22Rv1 (cell line): ENCODE measurements at regions not wholly inside any gene's neighbourhood (a gene's known extent, or its start where the extent isn't known, plus 50 kb on each side); places are given as distances from the start of the nearest gene placed in this dataset.

ENCODE experiments used
- H3K27ac ChIP-seq: fragments of 450-650 bp; 2 replicates; pipeline ENCODE4 v1.5.1; 2017
- ZFX ChIP-seq: fragments of 450-650 bp; IDR thresholded peaks from 2 replicates; pipeline ENCODE4 v1.6.1; 2017; ENCODE audit warnings: antibody characterized with exemption, borderline replicate concordance
- TF ChIP-seq, protein P1 (sequence below): fragments of 450-650 bp; IDR thresholded peaks from 2 replicates; pipeline ENCODE4 v1.5.1; 2017; ENCODE audit warnings: mild to moderate bottlenecking

DNA sequence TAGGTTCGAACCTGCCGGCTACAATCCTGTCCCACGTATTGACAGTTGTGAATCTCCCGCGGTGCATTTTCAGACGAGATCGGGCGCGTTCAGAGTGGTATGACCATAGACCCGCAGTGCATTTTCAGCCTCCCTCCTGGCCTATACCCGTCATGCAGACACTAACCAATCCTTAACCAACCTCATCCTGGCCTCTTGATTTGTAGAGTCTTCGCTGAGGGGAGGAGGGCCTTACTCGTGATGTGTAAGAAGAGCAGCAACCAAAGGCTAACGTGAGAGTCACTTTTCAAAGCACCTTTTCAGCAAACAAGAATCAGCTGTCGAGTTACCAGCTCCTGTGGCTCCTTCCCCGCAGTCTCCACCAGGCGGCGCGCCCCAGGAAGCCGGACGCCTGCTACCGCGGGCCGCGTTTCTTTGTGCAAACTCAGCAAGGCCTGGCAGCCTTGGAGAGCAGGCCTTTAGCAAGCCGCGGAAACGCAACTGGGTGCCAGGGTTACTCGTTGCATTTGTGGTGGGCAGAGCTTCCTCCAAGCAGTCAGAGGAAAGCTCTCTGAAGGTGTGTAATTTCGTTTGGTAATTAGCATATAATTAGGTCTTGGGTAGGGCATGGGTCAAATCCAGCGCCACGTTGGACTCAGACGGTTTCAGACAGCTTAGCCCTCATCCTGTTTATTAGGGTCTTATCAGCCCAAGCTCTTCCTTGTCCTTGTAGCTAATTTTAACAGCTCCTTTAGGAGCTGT, 139.8 kb downstream of the OR2B2 start:
- peak overlapping the region; percentile 91 for H3K27ac ChIP-seq
- TF ChIP-seq ZFX = no peak
- TF ChIP-seq, protein P1, sequence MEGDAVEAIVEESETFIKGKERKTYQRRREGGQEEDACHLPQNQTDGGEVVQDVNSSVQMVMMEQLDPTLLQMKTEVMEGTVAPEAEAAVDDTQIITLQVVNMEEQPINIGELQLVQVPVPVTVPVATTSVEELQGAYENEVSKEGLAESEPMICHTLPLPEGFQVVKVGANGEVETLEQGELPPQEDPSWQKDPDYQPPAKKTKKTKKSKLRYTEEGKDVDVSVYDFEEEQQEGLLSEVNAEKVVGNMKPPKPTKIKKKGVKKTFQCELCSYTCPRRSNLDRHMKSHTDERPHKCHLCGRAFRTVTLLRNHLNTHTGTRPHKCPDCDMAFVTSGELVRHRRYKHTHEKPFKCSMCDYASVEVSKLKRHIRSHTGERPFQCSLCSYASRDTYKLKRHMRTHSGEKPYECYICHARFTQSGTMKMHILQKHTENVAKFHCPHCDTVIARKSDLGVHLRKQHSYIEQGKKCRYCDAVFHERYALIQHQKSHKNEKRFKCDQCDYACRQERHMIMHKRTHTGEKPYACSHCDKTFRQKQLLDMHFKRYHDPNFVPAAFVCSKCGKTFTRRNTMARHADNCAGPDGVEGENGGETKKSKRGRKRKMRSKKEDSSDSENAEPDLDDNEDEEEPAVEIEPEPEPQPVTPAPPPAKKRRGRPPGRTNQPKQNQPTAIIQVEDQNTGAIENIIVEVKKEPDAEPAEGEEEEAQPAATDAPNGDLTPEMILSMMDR = peak; percentile 96

DNA sequence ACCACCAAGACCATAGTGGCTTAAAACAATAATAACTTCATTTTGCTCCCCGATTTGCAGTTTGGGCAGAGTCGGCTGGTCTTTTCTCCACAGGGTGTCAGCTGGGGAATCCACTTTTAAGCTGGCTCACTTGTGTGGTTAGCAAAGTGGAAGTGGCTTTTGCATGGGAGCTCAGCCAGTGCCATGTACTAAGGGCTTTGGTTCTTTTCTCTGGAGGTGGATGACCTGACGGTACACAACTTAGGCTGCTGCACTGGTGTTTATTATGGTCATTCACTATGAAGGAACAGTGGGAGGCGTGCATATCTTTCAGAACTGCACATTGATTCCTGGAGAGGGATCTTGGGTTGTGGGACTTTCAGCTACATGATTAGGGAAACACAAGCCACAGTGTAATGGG, 141.0 kb downstream of the OR2B2 start:
- no peak overlapping the region for H3K27ac ChIP-seq
- no peak for TF ChIP-seq ZFX

DNA sequence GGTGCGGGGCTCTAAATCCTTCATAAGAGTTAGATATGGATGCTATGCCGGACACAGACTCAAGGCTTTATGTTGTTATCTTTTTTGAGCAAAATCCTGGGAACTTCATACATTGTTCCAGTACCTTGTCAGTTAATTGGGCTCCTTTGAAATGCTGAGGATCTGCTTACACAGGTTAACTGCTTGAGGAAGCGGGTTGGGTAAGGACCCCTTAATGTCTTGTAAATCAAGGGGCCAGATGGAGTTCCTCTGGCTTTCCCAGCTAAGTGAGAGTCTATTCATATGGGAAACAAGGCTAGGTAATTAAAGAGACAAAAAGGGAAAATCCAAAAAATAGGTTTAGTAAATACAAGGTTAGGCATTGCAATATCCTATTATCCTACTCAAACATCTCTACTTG, 141.5 kb downstream of the OR2B2 start:
- no peak overlapping the region for H3K27ac ChIP-seq
- TF ChIP-seq, protein P1 = no peak
- no peak for TF ChIP-seq ZFX

DNA sequence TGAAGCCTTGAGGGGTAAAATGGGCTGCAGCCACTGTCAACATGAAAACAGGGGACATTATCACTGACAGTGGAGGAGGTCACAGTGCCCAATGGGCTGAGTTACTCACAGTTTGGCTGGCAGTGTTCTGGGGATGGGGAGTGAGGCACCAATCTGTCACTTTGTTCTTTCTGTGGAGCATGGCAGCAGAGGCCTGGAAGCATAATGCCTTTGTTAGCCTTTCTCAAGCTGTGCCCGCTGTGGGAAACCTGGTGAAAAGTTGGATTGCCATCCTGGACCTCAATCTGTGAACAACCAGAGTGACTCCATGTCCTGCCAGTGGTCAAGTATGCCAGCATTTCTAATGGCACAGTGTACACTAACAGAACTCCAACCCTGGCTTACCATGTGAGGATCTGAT, 143.6 kb downstream of the OR2B2 start:
- no peak overlapping the region for H3K27ac ChIP-seq
- TF ChIP-seq ZFX = no peak
- TF ChIP-seq, protein P1 = no peak

DNA sequence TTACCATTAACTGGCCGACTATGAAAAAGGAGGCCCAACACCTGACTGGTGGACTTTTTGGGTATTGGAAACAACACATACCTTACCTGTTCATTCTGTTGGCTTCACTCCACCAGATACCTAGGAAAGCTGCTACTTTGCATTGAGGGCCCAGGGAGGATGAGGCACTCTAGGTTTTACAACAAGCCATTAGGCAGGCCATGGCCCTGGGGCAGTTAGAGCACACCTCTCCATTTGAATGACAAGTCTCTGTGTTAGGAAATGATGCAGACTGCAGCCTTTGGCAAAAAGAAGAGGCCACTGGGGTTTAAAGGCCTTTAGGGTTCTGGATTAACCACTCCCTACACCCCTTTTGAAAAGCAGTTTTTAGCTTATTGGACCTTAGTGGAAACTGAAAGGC, 144.3 kb downstream of the OR2B2 start:
- H3K27ac ChIP-seq = no peak overlapping the region
- TF ChIP-seq ZFX = no peak
- TF ChIP-seq, protein P1 = no peak

DNA sequence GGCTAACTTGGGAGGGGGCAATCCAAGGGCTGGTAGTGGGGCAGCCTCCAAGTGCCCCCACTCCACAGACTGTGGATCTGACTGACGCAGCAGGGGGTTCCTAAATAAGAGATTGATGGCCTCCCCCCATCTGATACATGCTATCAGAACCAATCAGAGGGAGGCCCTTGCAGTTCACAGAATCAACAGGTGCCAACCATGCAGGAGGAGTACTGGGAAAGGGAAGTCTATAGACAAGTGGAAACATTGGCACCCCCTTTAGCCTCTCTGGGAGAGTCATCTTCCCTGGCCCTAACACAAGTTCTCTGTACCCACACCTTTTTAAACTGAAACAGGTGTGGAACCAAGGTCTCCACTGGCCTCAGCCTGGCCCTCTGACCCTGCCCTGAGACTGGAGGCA, 145.8 kb downstream of the OR2B2 start:
- no peak overlapping the region for H3K27ac ChIP-seq
- TF ChIP-seq, protein P1 = no peak
- no peak for TF ChIP-seq ZFX

DNA sequence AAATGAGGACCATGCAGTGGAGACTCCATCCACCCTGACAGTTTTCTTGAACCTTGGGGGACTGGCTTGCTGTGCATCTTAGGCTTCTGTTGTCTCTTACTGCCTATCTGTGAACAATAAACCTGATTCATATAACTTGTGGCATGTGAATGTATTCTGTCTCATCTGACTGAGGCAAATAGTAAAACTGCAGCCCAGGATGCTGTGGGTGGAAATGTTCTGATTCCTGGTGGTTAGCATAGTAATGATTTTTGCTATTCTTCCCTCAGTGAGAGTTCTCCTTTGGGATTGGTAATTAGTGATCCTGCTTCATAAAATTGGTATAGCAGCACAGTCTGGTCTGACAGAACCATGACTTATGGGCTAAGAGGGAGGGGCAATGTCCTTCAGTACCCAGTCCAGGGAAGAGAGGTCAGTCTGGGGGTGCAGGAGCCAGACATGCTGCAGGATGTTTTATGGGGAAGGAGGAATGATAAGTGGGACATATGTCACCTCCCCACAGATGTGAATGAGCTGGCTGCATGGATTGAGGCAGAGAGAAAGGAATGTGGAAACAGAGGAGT, 147.1 kb downstream of the OR2B2 start:
- TF ChIP-seq, protein P1 = no peak
- no peak for TF ChIP-seq ZFX
- H3K27ac ChIP-seq = no peak overlapping the region
